ENCODE measurements at regions not wholly inside any gene's neighbourhood (a gene's known extent, or its start where the extent isn't known, plus 50 kb on each side); places are given as distances from the start of the nearest gene placed in this dataset.

DNA sequence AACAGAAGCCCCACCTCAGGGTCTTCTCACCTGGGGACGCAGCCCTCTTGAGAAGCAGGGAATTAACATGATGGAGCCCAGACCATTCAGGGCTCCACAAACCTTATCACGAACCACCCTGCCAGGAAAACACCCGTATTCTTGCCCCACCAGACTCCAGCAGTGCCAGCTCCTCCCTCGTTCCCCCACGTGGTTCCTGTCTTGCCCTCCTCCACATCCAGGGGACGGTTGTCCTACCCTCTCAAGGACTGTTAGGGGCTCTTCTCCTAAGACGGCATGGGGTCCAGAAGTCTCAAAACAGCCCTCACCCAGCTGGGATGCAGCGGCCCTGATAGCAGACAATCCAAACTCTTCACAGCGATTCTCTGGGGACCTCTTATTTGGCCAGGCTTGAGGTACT is 372.2 kb upstream of the HS6ST1 start:
- no peak overlapping the region for H3K4me3 ChIP-seq (ENCODE audit: low read depth, low read length)
- DNase-seq (ENCODE audit: low read depth): no peak
- no peak for TF ChIP-seq CTCF (conservative IDR thresholded peaks at IDR 0.05; ENCODE audit: low read depth, low read length)

- no peak for TF ChIP-seq CTCF (conservative IDR thresholded peaks at IDR 0.05; ENCODE audit: low read depth, low read length)
- no peak for DNase-seq (ENCODE audit: low read depth)
- no peak overlapping the region for H3K4me3 ChIP-seq (ENCODE audit: low read depth, low read length)
Measured at GRCh38 chr2:128691526-128691925, 372.9 kb upstream of the HS6ST1 start.

DNA sequence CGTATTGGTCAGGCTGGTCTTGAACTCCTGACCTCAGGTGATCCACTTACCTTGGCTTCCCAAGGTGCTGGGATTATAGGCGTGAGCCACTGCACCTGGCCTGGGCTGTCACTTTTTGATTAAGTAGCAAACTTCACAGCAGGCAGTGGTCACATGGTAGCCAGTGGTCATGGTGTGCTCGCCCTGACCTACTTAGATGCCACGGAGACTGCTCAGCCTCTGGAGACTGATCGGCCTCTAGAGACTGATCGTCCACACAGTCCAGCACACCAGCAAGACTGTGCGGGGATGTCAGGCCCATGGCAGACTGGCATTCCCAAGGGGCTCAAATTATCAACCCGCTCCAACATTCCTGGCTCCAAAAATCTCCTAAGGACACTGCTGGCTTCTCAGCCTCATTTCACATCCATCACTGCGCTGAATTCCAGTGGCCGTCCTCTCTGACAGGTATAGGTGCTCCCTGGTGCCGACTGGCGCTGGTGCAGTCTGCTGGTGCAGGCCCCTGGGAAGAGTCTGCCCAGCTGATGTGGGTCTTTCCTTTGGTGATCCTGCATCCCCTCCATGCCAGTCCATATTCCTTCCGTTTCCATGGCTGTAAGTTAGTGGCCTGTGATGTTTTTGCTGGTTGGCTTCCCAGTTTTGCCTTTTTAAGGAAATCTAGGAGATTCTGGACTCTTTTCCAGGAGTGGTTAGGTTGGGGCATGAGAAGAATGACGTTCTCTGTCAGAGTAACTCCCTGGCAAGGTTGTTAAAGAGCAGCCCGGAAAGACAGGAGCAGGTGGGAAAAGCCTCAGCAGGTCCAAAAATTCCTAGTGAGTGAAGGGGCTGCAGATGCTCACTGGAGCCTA is 374.5 kb upstream of the HS6ST1 start:
- H3K4me3 ChIP-seq (ENCODE audit: low read depth, low read length): no peak overlapping the region
- TF ChIP-seq CTCF (conservative IDR thresholded peaks at IDR 0.05; ENCODE audit: low read depth, low read length): no peak
- DNase-seq (ENCODE audit: low read depth): no peak

DNA sequence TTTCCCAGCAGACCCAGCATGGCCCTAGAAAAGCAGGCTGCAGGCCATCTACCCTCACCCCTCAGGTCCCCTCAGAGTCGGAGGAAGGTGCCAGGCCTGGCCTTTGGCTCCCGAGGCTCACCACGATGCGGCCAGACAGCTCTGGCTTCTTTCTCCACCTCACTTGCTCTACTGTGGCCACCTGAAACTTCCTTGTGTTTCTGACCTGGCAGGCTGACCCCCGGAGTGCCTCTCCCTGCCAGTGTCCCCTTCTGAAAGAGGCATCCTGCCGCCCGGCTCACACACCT is 375.0 kb upstream of the HS6ST1 start:
- no peak for TF ChIP-seq CTCF (conservative IDR thresholded peaks at IDR 0.05; ENCODE audit: low read depth, low read length)

DNA sequence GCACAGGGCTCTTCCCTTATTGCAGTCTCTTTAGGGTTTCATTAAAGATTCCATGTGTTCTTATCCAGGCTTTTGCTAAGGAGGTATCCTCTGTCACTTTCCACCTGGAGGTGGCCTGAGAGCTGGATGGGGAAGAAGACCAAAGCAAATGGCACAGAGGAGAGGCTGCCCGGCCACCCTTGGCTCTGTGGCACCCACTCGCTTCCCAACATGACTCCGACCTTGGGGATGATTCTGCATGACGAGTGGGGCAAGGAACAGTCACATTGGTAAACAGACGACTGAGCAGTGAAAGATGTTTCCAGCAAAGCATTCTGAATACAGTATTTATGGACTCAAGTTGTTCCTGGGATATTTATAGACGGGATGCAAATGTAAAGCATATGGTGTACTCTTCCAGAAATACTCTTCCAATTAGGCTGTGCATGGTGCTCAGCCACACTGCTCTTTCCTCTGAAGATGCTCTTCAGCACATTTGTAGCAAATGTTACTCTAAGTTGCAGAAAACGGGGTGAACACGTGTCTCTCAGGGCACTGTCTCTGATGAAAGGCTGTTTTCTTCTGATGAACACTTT is 377.1 kb upstream of the HS6ST1 start:
- DNase-seq (ENCODE audit: low read depth): no peak
- no peak for TF ChIP-seq CTCF (conservative IDR thresholded peaks at IDR 0.05; ENCODE audit: low read depth, low read length)
- no peak overlapping the region for H3K4me3 ChIP-seq (ENCODE audit: low read depth, low read length)

More for the DNA sequence above, 375.0 kb upstream of the HS6ST1 start:
- no peak overlapping the region for H3K4me3 ChIP-seq (ENCODE audit: low read depth, low read length)
- no peak for DNase-seq (ENCODE audit: low read depth)

- no peak for DNase-seq (ENCODE audit: low read depth)
- no peak overlapping the region for H3K4me3 ChIP-seq (ENCODE audit: low read depth, low read length)
- TF ChIP-seq CTCF (conservative IDR thresholded peaks at IDR 0.05; ENCODE audit: low read depth, low read length): no peak
Measured at GRCh38 chr2:128696421-128696820, 377.8 kb upstream of the HS6ST1 start.

DNA sequence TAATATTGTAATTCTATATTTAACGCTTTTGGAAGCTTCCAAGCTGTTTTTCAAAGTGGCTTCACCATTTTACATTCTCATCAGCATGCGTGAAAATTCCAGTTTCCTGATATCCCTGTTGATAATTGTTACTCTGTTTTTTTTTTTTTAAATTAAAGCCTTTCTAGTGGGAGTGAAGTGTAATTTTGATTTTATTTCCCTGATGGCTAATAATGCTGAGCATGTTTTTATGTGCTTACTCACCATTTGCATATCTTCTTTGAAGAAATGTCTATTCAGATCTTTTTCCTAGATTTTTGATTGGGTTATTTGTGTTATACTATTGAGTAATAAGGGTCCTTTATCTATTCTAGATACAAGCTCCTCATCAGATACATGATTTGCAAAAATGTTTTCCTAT is 382.8 kb upstream of the HS6ST1 start:
- no peak overlapping the region for H3K4me3 ChIP-seq (ENCODE audit: low read depth, low read length)
- DNase-seq (ENCODE audit: low read depth): no peak
- TF ChIP-seq CTCF (conservative IDR thresholded peaks at IDR 0.05; ENCODE audit: low read depth, low read length): no peak

All from choroid plexus epithelial cell (primary cell).